Activated CD8-positive, alpha-beta memory T cell treated with anti-CD3 and anti-CD28 coated beads, Interleukin-2, amount 10 ng/mL, durations not matched to agents 7 days and 5 days (primary cell): ENCODE measurements at regions not wholly inside any gene's neighbourhood (a gene's known extent, or its start where the extent isn't known, plus 50 kb on each side); places are given as distances from the start of the nearest gene placed in this dataset.

ENCODE experiments used
- ATAC-seq: fragments of 150-1000 bp; cut with Tn5 transposase; one replicate; pipeline ENCODE4 v1.10.0; 2021; ENCODE audit warnings: moderate library complexity
- CTCF ChIA-PET: fragments of 350-600 bp; sonication (Branson Sonifier 250); formaldehyde crosslinking; loops from one replicate; lab custom pipeline; 2021; ENCODE audit warnings: antibody characterized with exemption; lab: Charles Lee
- DNase-seq: peaks from one replicate; pipeline ENCODE4 v3.0.0-alpha.2; 2020
- H3K27ac Mint-ChIP-seq: one replicate; pipeline ENCODE4 v1.8.0; 2021; ENCODE audit warnings: mild to moderate bottlenecking, mixed read lengths
- H3K27me3 Mint-ChIP-seq: one replicate; pipeline ENCODE4 v1.8.0; 2021; ENCODE audit warnings: mixed read lengths
- H3K36me3 Mint-ChIP-seq: one replicate; pipeline ENCODE4 v1.8.0; 2021; ENCODE audit warnings: mild to moderate bottlenecking, mixed read lengths
- H3K4me1 Mint-ChIP-seq: one replicate; pipeline ENCODE4 v1.8.0; 2021; ENCODE audit warnings: mixed read lengths
- H3K4me3 Mint-ChIP-seq: one replicate; pipeline ENCODE4 v1.8.0; 2021; ENCODE audit warnings: mild to moderate bottlenecking, moderate library complexity, mixed read lengths
- H3K9me3 Mint-ChIP-seq: one replicate; pipeline ENCODE4 v1.8.0; 2022; ENCODE audit warnings: low read depth, mixed read lengths

- H3K9me3 Mint-ChIP-seq: peaks cover 2% of the 10 kb centered on the region
- DNase-seq: no peak
- no peaks in the 10 kb centered on the region for H3K36me3 Mint-ChIP-seq
- no peak for ATAC-seq
- CTCF ChIA-PET: no interaction called here
- no peak overlapping the region for H3K27ac Mint-ChIP-seq
- peaks cover 5% of the 10 kb centered on the region for H3K27me3 Mint-ChIP-seq
- no peak overlapping the region for H3K4me3 Mint-ChIP-seq
- H3K4me1 Mint-ChIP-seq: peaks cover 4% of the 10 kb centered on the region
Measured at GRCh38 chr7:33814936-33815335, 90.4 kb upstream of the BMPER start.

DNA sequence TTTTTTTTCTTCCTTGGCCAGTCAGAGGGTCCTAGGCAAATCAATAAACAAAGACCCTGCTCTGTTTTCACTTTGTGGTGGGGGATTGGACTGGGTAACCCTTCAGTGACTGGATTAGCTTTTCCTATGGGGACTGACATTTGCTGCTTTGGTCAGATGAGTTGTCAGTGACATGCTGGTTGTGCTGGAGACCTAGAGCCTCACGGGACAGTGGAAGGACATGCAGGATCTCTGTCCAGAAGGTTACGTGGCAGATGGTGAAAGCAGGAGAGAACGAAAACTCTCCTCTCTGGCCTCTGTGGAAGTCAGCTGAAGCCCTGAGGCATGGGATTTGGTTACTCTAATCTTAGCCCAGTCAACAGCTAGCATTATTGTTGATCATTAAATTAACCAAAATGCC, 90.0 kb upstream of the BMPER start:
- H3K9me3 Mint-ChIP-seq: peaks cover 2% of the 10 kb centered on the region
- ATAC-seq (no peak), DNase-seq (no peak)
- H3K4me1 Mint-ChIP-seq: peaks cover 4% of the 10 kb centered on the region
- H3K27ac Mint-ChIP-seq: no peak overlapping the region
- H3K36me3 Mint-ChIP-seq: no peaks in the 10 kb centered on the region
- CTCF ChIA-PET: no interaction called here
- H3K27me3 Mint-ChIP-seq: peaks cover 7% of the 10 kb centered on the region
- no peak overlapping the region for H3K4me3 Mint-ChIP-seq

GRCh38 chr7:33816106-33816505, 89.2 kb upstream of the BMPER start:
- CTCF ChIA-PET: no interaction called here
- DNase-seq: no peak

GRCh38 chr7:33819658-33820057, 85.7 kb upstream of the BMPER start:
- no peak for DNase-seq
- Mint-ChIP-seq H3K36me3 (no peaks in the 10 kb centered on the region), H3K4me3 (no peak overlapping the region), H3K27me3 (peaks cover 7% of the 10 kb centered on the region), H3K9me3 (peaks cover 2% of the 10 kb centered on the region), H3K27ac (no peak overlapping the region), H3K4me1 (no peaks in the 10 kb centered on the region)
- no peak for ATAC-seq
- CTCF ChIA-PET: no interaction called here

More at GRCh38 chr7:33816106-33816505, 89.2 kb upstream of the BMPER start:
- Mint-ChIP-seq H3K27me3 (peaks cover 7% of the 10 kb centered on the region), H3K4me3 (no peak overlapping the region), H3K27ac (no peak overlapping the region), H3K9me3 (peaks cover 2% of the 10 kb centered on the region), H3K36me3 (no peaks in the 10 kb centered on the region), H3K4me1 (peaks cover 4% of the 10 kb centered on the region)
- ATAC-seq: no peak

DNA sequence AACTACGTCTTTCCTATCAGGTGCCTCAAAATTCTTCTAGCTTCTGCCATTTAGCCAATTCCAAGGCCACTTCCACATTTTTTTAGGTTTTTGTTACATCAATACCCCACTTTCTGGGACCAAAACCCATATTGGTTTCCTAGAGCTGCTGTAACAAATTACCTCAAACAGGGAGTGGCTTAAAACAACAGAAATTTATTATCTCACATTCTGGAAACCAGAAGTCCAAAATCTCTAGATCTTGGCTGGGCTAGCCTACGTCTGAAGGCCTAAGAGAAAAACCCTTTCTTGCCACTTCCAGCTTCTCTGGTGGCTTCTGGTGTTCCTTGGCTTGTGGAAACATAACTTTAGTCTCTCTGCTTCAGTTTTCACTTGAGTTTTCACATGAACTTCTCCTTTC, 85.1 kb upstream of the BMPER start:
- CTCF ChIA-PET: no interaction called here

DNA sequence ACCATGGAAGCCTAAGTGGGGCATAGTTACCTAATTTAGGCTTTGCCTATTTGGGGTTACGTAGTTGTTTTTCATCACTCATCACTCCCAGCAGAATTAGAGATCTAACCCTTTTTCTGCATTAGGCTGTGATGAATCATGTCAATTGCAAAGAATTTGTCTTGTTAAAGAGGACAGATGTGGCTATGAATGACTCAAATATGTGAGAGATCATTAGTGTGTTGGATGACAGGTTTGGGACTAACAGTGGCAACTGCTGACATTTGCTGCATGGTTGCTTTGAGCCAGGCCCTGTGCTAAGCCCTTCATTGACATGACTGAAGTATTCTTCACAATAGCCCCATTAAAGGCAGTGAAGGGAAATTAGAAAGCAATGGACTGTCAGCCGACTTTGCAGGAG, 83.4 kb upstream of the BMPER start:
- Mint-ChIP-seq H3K27ac (no peak overlapping the region), H3K9me3 (no peaks in the 10 kb centered on the region), H3K36me3 (no peaks in the 10 kb centered on the region), H3K4me1 (no peaks in the 10 kb centered on the region), H3K27me3 (peaks cover 7% of the 10 kb centered on the region), H3K4me3 (no peak overlapping the region)
- ATAC-seq: no peak
- no peak for DNase-seq
- CTCF ChIA-PET: no interaction called here

More for the DNA sequence above, 85.1 kb upstream of the BMPER start:
- DNase-seq (no peak), ATAC-seq (no peak)
- peaks cover 7% of the 10 kb centered on the region for H3K27me3 Mint-ChIP-seq
- H3K36me3 Mint-ChIP-seq: no peaks in the 10 kb centered on the region
- no peak overlapping the region for H3K27ac Mint-ChIP-seq
- H3K4me3 Mint-ChIP-seq: no peak overlapping the region
- H3K4me1 Mint-ChIP-seq: no peaks in the 10 kb centered on the region
- H3K9me3 Mint-ChIP-seq: peaks cover 2% of the 10 kb centered on the region

- Mint-ChIP-seq H3K4me3 (no peak overlapping the region), H3K36me3 (no peaks in the 10 kb centered on the region), H3K27me3 (peaks cover 5% of the 10 kb centered on the region), H3K9me3 (no peaks in the 10 kb centered on the region), H3K4me1 (no peaks in the 10 kb centered on the region), H3K27ac (no peak overlapping the region)
- ATAC-seq: no peak
- no peak for DNase-seq
- CTCF ChIA-PET: interaction anchor here (1.2 kb wide), 1 partner anchor 13 kb away, joined by 3 read pairs; no protein-coding TSS in a partner anchor
Measured at GRCh38 chr7:33823913-33824312, 81.4 kb upstream of the BMPER start.

GRCh38 chr7:33824911-33825459, 80.4 kb upstream of the BMPER start:
- H3K27me3 Mint-ChIP-seq: peaks cover 2% of the 10 kb centered on the region
- no peak overlapping the region for H3K27ac Mint-ChIP-seq
- DNase-seq: no peak

DNA sequence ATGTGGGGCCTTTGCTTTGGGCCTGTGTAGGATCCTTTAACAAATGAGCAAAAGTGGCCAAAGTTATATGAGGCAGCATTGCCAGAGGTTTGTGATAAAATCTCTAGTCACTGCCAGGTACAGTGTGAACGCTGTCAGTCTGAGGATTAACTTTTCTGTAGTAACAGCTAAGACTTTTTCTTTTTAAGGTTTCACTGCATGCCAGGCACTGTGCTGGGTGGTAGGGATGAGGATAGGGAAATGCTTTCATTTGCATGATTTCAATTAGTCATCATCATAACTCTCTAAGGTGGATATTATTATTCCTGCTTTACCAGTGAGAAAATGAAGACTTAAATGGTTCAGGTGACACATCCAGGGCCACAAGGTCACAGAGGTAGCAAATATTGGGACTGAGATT, 79.7 kb upstream of the BMPER start:
- CTCF ChIA-PET: interaction anchor here (0.7 kb wide), 1 partner anchor 47 kb away, joined by 3 read pairs; no protein-coding TSS in a partner anchor
- no peaks in the 10 kb centered on the region for H3K27me3 Mint-ChIP-seq
- no peak overlapping the region for H3K27ac Mint-ChIP-seq
- ATAC-seq (no peak), DNase-seq (no peak)
- no peaks in the 10 kb centered on the region for H3K9me3 Mint-ChIP-seq
- no peaks in the 10 kb centered on the region for H3K36me3 Mint-ChIP-seq
- no peak overlapping the region for H3K4me3 Mint-ChIP-seq
- no peaks in the 10 kb centered on the region for H3K4me1 Mint-ChIP-seq

More at GRCh38 chr7:33824911-33825459, 80.4 kb upstream of the BMPER start:
- CTCF ChIA-PET: interaction anchor here (0.6 to 1.2 kb wide), 3 partner anchors 12 to 1345 kb away, joined by 3 to 4 read pairs (median 3); no protein-coding TSS in a partner anchor
- no peaks in the 10 kb centered on the region for H3K9me3 Mint-ChIP-seq
- no peak overlapping the region for H3K4me3 Mint-ChIP-seq
- no peak for ATAC-seq
- no peaks in the 10 kb centered on the region for H3K4me1 Mint-ChIP-seq
- no peaks in the 10 kb centered on the region for H3K36me3 Mint-ChIP-seq

GRCh38 chr7:33829536-33829935, 75.8 kb upstream of the BMPER start:
- Mint-ChIP-seq H3K9me3 (no peaks in the 10 kb centered on the region), H3K4me3 (no peak overlapping the region), H3K36me3 (no peaks in the 10 kb centered on the region), H3K27me3 (no peaks in the 10 kb centered on the region), H3K4me1 (no peaks in the 10 kb centered on the region), H3K27ac (no peak overlapping the region)
- DNase-seq (no peak), ATAC-seq (no peak)
- CTCF ChIA-PET: no interaction called here

DNA sequence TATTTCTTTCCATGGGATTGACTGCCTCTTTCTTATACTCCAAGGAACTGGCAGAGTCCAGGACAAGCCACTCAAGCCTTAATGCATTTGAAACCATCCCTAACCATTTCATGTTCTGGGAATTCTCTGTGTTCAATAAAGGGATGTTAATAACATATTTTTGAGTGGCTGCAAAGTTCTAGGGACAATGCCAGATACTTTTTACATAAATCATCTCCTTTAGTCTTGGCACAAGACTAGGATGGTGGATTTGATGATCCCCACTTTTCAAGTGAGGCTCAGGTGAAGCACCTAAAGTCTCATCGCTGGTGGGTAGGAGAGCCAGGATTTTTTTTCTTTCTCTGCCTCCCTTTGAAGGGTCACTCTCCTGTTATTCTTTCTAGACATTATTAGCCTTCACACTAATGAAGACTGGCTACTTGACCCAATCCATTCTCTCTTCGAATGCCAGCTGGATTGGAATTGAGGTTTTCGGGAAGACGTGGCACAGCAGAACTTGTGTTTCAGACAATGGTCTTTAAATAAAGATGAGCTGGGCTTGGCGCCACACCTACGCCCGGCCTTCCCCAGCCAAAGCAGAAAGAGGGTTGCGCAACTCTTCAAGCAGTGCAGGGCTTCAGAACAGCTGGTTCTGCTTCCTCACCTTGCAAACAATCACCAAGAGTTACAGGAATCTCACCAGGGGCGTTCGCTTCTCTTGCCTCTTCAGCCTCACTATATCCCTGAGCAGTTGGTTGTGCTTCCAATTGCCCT, 73.8 kb upstream of the BMPER start:
- no peaks in the 10 kb centered on the region for H3K9me3 Mint-ChIP-seq
- DNase-seq: no peak
- CTCF ChIA-PET: no interaction called here

DNA sequence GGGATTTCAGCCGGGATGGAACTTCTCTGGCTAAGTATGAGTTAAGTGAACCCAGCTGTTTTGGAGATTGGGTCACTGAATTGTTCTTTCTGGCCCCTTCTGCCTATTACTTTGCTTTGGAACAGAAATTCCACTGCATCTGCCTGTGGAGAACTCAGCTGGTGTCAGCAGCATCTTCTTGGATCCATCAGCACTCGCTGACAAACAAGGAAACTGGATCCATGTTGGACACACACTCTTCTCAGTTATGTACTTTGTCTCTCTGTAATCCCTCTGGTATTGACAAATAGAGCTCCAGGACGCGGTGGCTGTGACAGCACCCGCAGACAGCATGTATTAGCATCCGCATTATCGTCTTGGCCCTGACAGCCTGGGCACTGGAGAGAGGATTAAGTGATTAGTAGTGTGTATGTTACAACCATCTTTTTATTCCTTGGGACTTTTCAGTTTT, 73.0 kb upstream of the BMPER start:
- Mint-ChIP-seq H3K27ac (no peak overlapping the region), H3K36me3 (no peaks in the 10 kb centered on the region), H3K9me3 (no peaks in the 10 kb centered on the region), H3K4me1 (no peaks in the 10 kb centered on the region), H3K27me3 (no peaks in the 10 kb centered on the region), H3K4me3 (no peak overlapping the region)
- DNase-seq: no peak
- ATAC-seq: no peak
- CTCF ChIA-PET: no interaction called here

More for the DNA sequence above, 73.8 kb upstream of the BMPER start:
- H3K27ac Mint-ChIP-seq: no peak overlapping the region
- no peak overlapping the region for H3K4me3 Mint-ChIP-seq
- no peak for ATAC-seq
- no peaks in the 10 kb centered on the region for H3K27me3 Mint-ChIP-seq
- H3K36me3 Mint-ChIP-seq: no peaks in the 10 kb centered on the region
- H3K4me1 Mint-ChIP-seq: no peaks in the 10 kb centered on the region

- no peak for DNase-seq
- CTCF ChIA-PET: interaction anchor here (1.2 to 1.3 kb wide), 2 partner anchors 12 to 59 kb away, joined by 3 read pairs; no protein-coding TSS in a partner anchor
Measured at GRCh38 chr7:33836797-33837355, 68.5 kb upstream of the BMPER start.

More at GRCh38 chr7:33836797-33837355, 68.5 kb upstream of the BMPER start:
- no peak for ATAC-seq
- Mint-ChIP-seq H3K9me3 (no peaks in the 10 kb centered on the region), H3K4me1 (no peaks in the 10 kb centered on the region), H3K27ac (no peak overlapping the region), H3K36me3 (no peaks in the 10 kb centered on the region), H3K4me3 (no peak overlapping the region), H3K27me3 (no peaks in the 10 kb centered on the region)
